ENCODE measurements at regions not wholly inside any gene's neighbourhood (a gene's known extent, or its start where the extent isn't known, plus 50 kb on each side); places are given as distances from the start of the nearest gene placed in this dataset.

DNA sequence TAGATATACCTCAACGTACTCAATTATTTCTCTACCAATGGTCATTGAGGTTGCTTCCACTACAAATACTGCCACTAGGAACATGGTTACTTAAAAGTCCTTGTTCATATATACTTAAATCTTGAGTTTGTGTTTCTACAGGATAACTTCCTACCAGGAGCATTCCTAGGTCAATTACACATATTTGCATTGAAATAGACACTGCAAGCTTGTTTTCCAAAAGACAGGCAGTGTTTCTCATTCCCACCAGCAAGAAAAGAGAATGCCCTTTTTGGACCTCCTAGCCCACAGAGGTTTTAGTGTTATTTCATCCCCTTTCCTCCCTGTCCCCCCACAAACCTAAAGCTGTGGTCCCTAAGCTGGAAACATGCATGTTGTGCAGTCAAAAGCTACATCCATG lies 177.3 kb downstream of the ID4 start:
- no peak for TF ChIP-seq POLR2AphosphoS5 (IDR thresholded peaks at IDR 0.05; ENCODE audit: low read depth, low read length)
- no peak for TF ChIP-seq TAF1 (IDR thresholded peaks at IDR 0.05; ENCODE audit: low read depth, low read length)
- TF ChIP-seq TBP (IDR thresholded peaks at IDR 0.05; ENCODE audit: low read depth, low read length), result no peak
- TF ChIP-seq, protein P1, sequence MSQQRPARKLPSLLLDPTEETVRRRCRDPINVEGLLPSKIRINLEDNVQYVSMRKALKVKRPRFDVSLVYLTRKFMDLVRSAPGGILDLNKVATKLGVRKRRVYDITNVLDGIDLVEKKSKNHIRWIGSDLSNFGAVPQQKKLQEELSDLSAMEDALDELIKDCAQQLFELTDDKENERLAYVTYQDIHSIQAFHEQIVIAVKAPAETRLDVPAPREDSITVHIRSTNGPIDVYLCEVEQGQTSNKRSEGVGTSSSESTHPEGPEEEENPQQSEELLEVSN (IDR thresholded peaks at IDR 0.05), result no peak
- TF ChIP-seq, protein P2, sequence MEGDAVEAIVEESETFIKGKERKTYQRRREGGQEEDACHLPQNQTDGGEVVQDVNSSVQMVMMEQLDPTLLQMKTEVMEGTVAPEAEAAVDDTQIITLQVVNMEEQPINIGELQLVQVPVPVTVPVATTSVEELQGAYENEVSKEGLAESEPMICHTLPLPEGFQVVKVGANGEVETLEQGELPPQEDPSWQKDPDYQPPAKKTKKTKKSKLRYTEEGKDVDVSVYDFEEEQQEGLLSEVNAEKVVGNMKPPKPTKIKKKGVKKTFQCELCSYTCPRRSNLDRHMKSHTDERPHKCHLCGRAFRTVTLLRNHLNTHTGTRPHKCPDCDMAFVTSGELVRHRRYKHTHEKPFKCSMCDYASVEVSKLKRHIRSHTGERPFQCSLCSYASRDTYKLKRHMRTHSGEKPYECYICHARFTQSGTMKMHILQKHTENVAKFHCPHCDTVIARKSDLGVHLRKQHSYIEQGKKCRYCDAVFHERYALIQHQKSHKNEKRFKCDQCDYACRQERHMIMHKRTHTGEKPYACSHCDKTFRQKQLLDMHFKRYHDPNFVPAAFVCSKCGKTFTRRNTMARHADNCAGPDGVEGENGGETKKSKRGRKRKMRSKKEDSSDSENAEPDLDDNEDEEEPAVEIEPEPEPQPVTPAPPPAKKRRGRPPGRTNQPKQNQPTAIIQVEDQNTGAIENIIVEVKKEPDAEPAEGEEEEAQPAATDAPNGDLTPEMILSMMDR (IDR thresholded peaks at IDR 0.05; ENCODE audit: control extremely low read depth in 1 of 3, insufficient read depth in 1 of 3, low read depth in 1 of 3, low read length in 3 of 3), result no peak
- no peak for TF ChIP-seq EP300 (IDR thresholded peaks at IDR 0.05; ENCODE audit: borderline replicate concordance in 1 of 2, low read depth in 2 of 2, low read length in 2 of 2)
- TF ChIP-seq POLR2A (IDR thresholded peaks at IDR 0.05; ENCODE audit: control extremely low read depth in 1 of 2, low read depth in 2 of 2, low read length in 2 of 2), result no peak
- TF ChIP-seq, protein P3, sequence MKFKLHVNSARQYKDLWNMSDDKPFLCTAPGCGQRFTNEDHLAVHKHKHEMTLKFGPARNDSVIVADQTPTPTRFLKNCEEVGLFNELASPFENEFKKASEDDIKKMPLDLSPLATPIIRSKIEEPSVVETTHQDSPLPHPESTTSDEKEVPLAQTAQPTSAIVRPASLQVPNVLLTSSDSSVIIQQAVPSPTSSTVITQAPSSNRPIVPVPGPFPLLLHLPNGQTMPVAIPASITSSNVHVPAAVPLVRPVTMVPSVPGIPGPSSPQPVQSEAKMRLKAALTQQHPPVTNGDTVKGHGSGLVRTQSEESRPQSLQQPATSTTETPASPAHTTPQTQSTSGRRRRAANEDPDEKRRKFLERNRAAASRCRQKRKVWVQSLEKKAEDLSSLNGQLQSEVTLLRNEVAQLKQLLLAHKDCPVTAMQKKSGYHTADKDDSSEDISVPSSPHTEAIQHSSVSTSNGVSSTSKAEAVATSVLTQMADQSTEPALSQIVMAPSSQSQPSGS (IDR thresholded peaks at IDR 0.05; ENCODE audit: low read length), result no peak
- no peak for TF ChIP-seq BCL11A (IDR thresholded peaks at IDR 0.05; ENCODE audit: low read depth in 2 of 2, low read length in 2 of 2)
- TF ChIP-seq, protein P4, sequence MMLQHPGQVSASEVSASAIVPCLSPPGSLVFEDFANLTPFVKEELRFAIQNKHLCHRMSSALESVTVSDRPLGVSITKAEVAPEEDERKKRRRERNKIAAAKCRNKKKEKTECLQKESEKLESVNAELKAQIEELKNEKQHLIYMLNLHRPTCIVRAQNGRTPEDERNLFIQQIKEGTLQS (IDR thresholded peaks at IDR 0.05; ENCODE audit: insufficient read depth, low read depth, low read length), result no peak
- TF ChIP-seq ZNF274 (IDR thresholded peaks at IDR 0.05; ENCODE audit: borderline replicate concordance, extremely low read depth, low read length), result no peak

All from H1 (cell line).